Spleen (tissue), 7 donors: ENCODE measurements at regions not wholly inside any gene's neighbourhood (a gene's known extent, or its start where the extent isn't known, plus 50 kb on each side); places are given as distances from the start of the nearest gene placed in this dataset.

Experiments used
- CTCF ChIP-seq, 11 experiments: fragments of 200-600 bp in 7 of 11; fragments of 450-650 bp in 4 of 11; sonication (generic) in 4 of 11; IDR thresholded peaks in 8 of 11; conservative IDR thresholded peaks in 3 of 11; 1 replicate in 7 of 11; 2 replicates in 4 of 11; pipeline versions ENCODE4 v1.4.0 to v1.8.0; 2016 to 2021; ENCODE audit warnings: antibody characterized with exemption in 11 of 11, inconsistent platforms in 4 of 11, mild to moderate bottlenecking in 1 of 11
- POLR2A ChIP-seq, 3 donors: fragments of 450-650 bp; IDR thresholded peaks; one replicate each; pipeline ENCODE4 v1.5.1; 2017; ENCODE audit warnings: antibody characterized with exemption in 3 of 3, mild to moderate bottlenecking in 1 of 3
- donor health status: DM: no; HTN: no; CAD: no; lungs with moderate emphysema.
- donor health status: DM: no; HTN: no; CAD: no.
- donor health status: DM: no; HTN: no; CAD: no.

GRCh38 chr7:46566097-46566774 is 645.2 kb upstream of the IGFBP3 start:
- no peak for TF ChIP-seq POLR2A (IDR thresholded peaks at IDR 0.05)
- no peak for TF ChIP-seq CTCF (IDR thresholded peaks at IDR 0.05 in 8 of 11, conservative IDR thresholded peaks at IDR 0.05 in 3 of 11)
